ENCODE measurements at regions not wholly inside any gene's neighbourhood (a gene's known extent, or its start where the extent isn't known, plus 50 kb on each side); places are given as distances from the start of the nearest gene placed in this dataset.
"Not testable (repeated sequence)": the region's sequence is repeated elsewhere in the genome, so short reads cannot be mapped to it uniquely, and the experiment has no call there.

DNA sequence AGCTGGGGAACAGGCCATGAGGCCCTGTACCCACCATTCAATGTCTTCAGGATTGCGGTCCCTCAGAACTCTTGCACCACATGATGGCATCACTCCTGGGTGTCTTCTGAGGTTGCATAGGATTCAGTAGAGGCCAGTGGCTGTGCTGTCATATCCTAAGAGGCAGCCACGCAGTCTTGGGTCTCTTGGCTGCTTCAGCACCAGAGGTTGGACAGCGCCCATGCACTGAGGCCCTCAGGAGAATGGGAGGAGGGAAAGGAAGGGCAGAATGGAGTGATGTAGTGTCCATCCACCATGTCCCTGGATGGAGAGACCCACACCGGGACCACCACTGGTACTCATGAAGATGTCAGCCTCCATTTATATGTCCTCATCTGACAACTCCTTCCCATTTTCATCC is 439.9 kb downstream of the TUBA3C start:
- TF ChIP-seq, protein P1, sequence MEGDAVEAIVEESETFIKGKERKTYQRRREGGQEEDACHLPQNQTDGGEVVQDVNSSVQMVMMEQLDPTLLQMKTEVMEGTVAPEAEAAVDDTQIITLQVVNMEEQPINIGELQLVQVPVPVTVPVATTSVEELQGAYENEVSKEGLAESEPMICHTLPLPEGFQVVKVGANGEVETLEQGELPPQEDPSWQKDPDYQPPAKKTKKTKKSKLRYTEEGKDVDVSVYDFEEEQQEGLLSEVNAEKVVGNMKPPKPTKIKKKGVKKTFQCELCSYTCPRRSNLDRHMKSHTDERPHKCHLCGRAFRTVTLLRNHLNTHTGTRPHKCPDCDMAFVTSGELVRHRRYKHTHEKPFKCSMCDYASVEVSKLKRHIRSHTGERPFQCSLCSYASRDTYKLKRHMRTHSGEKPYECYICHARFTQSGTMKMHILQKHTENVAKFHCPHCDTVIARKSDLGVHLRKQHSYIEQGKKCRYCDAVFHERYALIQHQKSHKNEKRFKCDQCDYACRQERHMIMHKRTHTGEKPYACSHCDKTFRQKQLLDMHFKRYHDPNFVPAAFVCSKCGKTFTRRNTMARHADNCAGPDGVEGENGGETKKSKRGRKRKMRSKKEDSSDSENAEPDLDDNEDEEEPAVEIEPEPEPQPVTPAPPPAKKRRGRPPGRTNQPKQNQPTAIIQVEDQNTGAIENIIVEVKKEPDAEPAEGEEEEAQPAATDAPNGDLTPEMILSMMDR (conservative IDR thresholded peaks at IDR 0.05), result not testable (repeated sequence)
- not testable (repeated sequence) for TF ChIP-seq ZFX (IDR thresholded peaks at IDR 0.05)
